ENCODE measurements at regions not wholly inside any gene's neighbourhood (a gene's known extent, or its start where the extent isn't known, plus 50 kb on each side); places are given as distances from the start of the nearest gene placed in this dataset.

GRCh38 chr6:137350857-137351256, 131.7 kb upstream of the IFNGR1 start:
- Mint-ChIP-seq H3K27me3 (ENCODE audit: low read depth, unreplicated experiment) (no peaks in the 10 kb centered on the region), H3K27ac (ENCODE audit: unreplicated experiment) (no peak overlapping the region), H3K9me3 (ENCODE audit: unreplicated experiment) (no peaks in the 10 kb centered on the region), H3K4me1 (ENCODE audit: low read depth, unreplicated experiment) (peaks cover 13% of the 10 kb centered on the region), H3K4me3 (ENCODE audit: unreplicated experiment) (no peak overlapping the region), H3K36me3 (ENCODE audit: low read depth, unreplicated experiment) (no peaks in the 10 kb centered on the region)
- TF ChIP-seq EZH2 (IDR thresholded peaks at IDR 0.05; ENCODE audit: insufficient read depth, low read length) = no peak
- no peak for TF ChIP-seq CTCF (IDR thresholded peaks at IDR 0.05; ENCODE audit: insufficient read depth, low read depth, low read length)
- Histone ChIP-seq H2AFZ (ENCODE audit: low read depth, low read length) (no peak overlapping the region), H3K4me2 (ENCODE audit: low read length) (no peak overlapping the region), H3K27ac (ENCODE audit: low read depth, low read length) (no peak overlapping the region), H3K9me3 (ENCODE audit: insufficient read depth, low read depth, low read length) (no peaks in the 10 kb centered on the region), H3K36me3 (ENCODE audit: insufficient read depth, low read length) (no peaks in the 10 kb centered on the region), H3K4me1 (ENCODE audit: insufficient read depth, low read length) (no peaks in the 10 kb centered on the region), H3K9ac (ENCODE audit: low read length) (no peak overlapping the region), H3K4me3 (ENCODE audit: insufficient read depth, low read depth, low read length) (no peak overlapping the region), H3K79me2 (ENCODE audit: insufficient read depth, low read length) (no peaks in the 10 kb centered on the region), H3K27me3 (ENCODE audit: insufficient read depth, low read length) (peaks cover 4% of the 10 kb centered on the region), H4K20me1 (ENCODE audit: insufficient read depth, low read length) (no peaks in the 10 kb centered on the region)
- FAIRE-seq (no peak), DNase-seq (ENCODE audit: low read depth) (no peak)

GRCh38 chr6:137349856-137350830, 131.0 kb upstream of the IFNGR1 start:
- H3K4me1 ChIP-seq (ENCODE audit: insufficient read depth, low read length) = no peaks in the 10 kb centered on the region
- no peaks in the 10 kb centered on the region for H3K36me3 Mint-ChIP-seq (ENCODE audit: low read depth, unreplicated experiment)
- no peak overlapping the region for H3K4me3 ChIP-seq (ENCODE audit: insufficient read depth, low read depth, low read length)
- no peak overlapping the region for H3K27ac Mint-ChIP-seq (ENCODE audit: unreplicated experiment)
- no peak overlapping the region for H3K27ac ChIP-seq (ENCODE audit: low read depth, low read length)
- H2AFZ ChIP-seq (ENCODE audit: low read depth, low read length) = no peak overlapping the region
- peaks cover 13% of the 10 kb centered on the region for H3K4me1 Mint-ChIP-seq (ENCODE audit: low read depth, unreplicated experiment)
- H3K4me3 Mint-ChIP-seq (ENCODE audit: unreplicated experiment) = no peak overlapping the region
- no peak overlapping the region for H3K4me2 ChIP-seq (ENCODE audit: low read length)
- DNase-seq (ENCODE audit: low read depth) (no peak), FAIRE-seq (no peak)
- H3K9me3 ChIP-seq (ENCODE audit: insufficient read depth, low read depth, low read length) = no peaks in the 10 kb centered on the region
- no peaks in the 10 kb centered on the region for H3K79me2 ChIP-seq (ENCODE audit: insufficient read depth, low read length)
- no peaks in the 10 kb centered on the region for H3K27me3 Mint-ChIP-seq (ENCODE audit: low read depth, unreplicated experiment)
- H3K9me3 Mint-ChIP-seq (ENCODE audit: unreplicated experiment) = no peaks in the 10 kb centered on the region
- no peaks in the 10 kb centered on the region for H3K36me3 ChIP-seq (ENCODE audit: insufficient read depth, low read length)
- H3K9ac ChIP-seq (ENCODE audit: low read length) = no peak overlapping the region
- no peaks in the 10 kb centered on the region for H4K20me1 ChIP-seq (ENCODE audit: insufficient read depth, low read length)
- peaks cover 4% of the 10 kb centered on the region for H3K27me3 ChIP-seq (ENCODE audit: insufficient read depth, low read length)
- TF ChIP-seq CTCF (IDR thresholded peaks at IDR 0.05; ENCODE audit: insufficient read depth, low read depth, low read length) (no peak), EZH2 (IDR thresholded peaks at IDR 0.05; ENCODE audit: insufficient read depth, low read length) (no peak)

- Histone ChIP-seq H3K9me3 (ENCODE audit: insufficient read depth, low read depth, low read length) (no peaks in the 10 kb centered on the region), H3K9ac (ENCODE audit: low read length) (no peak overlapping the region), H2AFZ (ENCODE audit: low read depth, low read length) (no peak overlapping the region), H3K4me3 (ENCODE audit: insufficient read depth, low read depth, low read length) (no peak overlapping the region), H4K20me1 (ENCODE audit: insufficient read depth, low read length) (no peaks in the 10 kb centered on the region), H3K4me2 (ENCODE audit: low read length) (no peak overlapping the region), H3K36me3 (ENCODE audit: insufficient read depth, low read length) (no peaks in the 10 kb centered on the region), H3K27me3 (ENCODE audit: insufficient read depth, low read length) (peaks cover 12% of the 10 kb centered on the region), H3K4me1 (ENCODE audit: insufficient read depth, low read length) (no peaks in the 10 kb centered on the region), H3K79me2 (ENCODE audit: insufficient read depth, low read length) (no peaks in the 10 kb centered on the region), H3K27ac (ENCODE audit: low read depth, low read length) (no peak overlapping the region)
- H3K36me3 Mint-ChIP-seq (ENCODE audit: low read depth, unreplicated experiment) = no peaks in the 10 kb centered on the region
- H3K4me3 Mint-ChIP-seq (ENCODE audit: unreplicated experiment) = no peak overlapping the region
- FAIRE-seq (no peak), DNase-seq (ENCODE audit: low read depth) (no peak)
- H3K27me3 Mint-ChIP-seq (ENCODE audit: low read depth, unreplicated experiment) = peaks cover 5% of the 10 kb centered on the region
- no peak for TF ChIP-seq CTCF (IDR thresholded peaks at IDR 0.05; ENCODE audit: insufficient read depth, low read depth, low read length)
- no peak for TF ChIP-seq EZH2 (IDR thresholded peaks at IDR 0.05; ENCODE audit: insufficient read depth, low read length)
- no peak overlapping the region for H3K27ac Mint-ChIP-seq (ENCODE audit: unreplicated experiment)
- peaks cover 13% of the 10 kb centered on the region for H3K4me1 Mint-ChIP-seq (ENCODE audit: low read depth, unreplicated experiment)
- H3K9me3 Mint-ChIP-seq (ENCODE audit: unreplicated experiment) = no peaks in the 10 kb centered on the region
Observed at GRCh38 chr6:137348777-137349176, 129.6 kb upstream of the IFNGR1 start.
